ENCODE measurements at regions not wholly inside any gene's neighbourhood (a gene's known extent, or its start where the extent isn't known, plus 50 kb on each side); places are given as distances from the start of the nearest gene placed in this dataset.

DNA sequence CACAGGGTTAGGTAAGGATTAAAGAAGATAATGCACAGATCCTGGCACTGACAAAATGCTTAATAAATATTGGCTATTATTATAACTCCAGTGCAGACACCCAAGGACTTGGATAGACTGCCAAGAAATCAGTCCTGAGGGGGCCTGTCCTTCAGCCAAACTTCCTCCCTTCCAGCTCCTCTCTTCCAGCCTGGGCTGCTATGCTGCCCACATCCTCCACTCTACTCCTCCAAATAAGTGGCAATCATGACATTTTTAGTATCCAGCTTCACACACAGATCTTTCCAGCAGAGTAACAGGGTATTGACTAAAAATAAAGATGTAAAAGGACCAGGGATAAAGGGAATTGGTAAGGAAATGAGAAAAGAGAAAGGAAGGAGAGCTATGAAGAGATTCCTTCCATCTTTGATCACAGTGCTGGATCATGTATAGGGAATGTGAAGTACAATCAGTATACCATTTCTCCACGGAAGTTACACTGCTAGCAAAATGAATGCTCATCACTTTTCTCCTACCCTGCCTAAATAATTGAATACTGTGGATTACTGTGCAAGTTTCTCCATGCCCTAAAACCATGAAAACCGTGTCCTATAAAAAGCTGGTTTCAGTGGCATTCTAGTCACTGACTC, 136.0 kb upstream of the OSMR start:
- no peak overlapping the region for H3K4me3 ChIP-seq (ENCODE audit: low read depth, low read length)
- DNase-seq (ENCODE audit: low read depth): no peak
- TF ChIP-seq, protein P1, sequence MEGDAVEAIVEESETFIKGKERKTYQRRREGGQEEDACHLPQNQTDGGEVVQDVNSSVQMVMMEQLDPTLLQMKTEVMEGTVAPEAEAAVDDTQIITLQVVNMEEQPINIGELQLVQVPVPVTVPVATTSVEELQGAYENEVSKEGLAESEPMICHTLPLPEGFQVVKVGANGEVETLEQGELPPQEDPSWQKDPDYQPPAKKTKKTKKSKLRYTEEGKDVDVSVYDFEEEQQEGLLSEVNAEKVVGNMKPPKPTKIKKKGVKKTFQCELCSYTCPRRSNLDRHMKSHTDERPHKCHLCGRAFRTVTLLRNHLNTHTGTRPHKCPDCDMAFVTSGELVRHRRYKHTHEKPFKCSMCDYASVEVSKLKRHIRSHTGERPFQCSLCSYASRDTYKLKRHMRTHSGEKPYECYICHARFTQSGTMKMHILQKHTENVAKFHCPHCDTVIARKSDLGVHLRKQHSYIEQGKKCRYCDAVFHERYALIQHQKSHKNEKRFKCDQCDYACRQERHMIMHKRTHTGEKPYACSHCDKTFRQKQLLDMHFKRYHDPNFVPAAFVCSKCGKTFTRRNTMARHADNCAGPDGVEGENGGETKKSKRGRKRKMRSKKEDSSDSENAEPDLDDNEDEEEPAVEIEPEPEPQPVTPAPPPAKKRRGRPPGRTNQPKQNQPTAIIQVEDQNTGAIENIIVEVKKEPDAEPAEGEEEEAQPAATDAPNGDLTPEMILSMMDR (conservative IDR thresholded peaks at IDR 0.05; ENCODE audit: low read depth, low read length): no peak

DNA sequence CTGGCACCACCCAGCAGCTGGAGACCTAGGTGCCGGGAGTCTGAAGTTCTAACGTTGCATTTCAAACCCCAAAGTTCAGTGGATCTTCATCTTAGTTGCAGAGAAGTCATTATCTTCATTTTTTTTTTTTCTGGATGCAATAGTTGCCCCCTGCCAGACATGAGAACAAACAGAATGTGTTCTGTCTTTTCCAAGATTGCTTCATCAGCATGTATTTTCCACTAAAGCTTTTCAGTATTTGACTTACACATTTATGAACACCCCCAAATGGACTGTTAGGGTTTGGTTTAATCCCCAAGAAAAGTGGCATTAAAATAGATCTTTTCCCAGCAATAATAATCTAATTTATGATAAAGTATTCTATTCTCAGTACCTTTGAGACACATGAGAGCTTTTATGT, 135.2 kb upstream of the OSMR start:
- no peak for DNase-seq (ENCODE audit: low read depth)
- TF ChIP-seq, protein P1 (conservative IDR thresholded peaks at IDR 0.05; ENCODE audit: low read depth, low read length): no peak
- no peak overlapping the region for H3K4me3 ChIP-seq (ENCODE audit: low read depth, low read length)

DNA sequence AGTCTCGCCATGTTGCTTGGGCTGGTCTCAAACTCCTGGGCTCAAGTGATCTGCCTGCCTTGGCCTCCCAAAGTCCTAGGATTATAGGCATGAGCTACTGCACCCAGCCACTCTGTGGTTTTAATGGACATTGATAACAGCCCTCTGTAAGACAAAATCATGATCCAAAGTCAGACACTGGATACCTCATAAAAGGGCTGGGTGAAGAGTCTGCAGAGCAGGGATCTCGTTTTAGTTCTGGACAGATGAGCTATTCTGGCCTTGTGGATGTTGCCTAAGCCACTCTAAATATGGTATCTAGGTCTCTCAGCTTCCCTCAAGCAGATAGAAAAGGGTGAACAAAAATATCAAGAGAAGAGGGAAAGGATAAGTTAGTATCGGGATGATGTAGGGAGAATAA, 133.4 kb upstream of the OSMR start:
- DNase-seq (ENCODE audit: low read depth): no peak
- no peak overlapping the region for H3K4me3 ChIP-seq (ENCODE audit: low read depth, low read length)
- TF ChIP-seq, protein P1 (conservative IDR thresholded peaks at IDR 0.05; ENCODE audit: low read depth, low read length): no peak

DNA sequence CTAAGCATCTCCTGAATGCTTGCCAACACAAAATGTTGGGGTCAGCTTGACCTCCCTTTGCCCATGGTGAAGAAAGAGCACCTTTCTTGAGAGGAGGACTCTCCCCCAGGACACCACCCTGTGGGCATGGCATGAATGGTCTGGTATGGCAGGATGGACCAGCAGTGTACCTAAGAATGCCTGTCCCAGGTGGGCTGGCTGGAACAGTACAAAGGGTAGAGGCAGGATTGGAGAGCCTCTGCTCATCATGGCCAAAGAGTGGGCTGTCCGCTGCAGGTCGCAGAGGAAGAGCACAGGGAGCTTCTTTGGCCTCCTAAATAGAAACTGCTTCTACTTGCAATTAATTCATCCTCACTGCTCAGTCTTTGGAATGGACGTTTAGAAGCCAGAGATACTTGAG, 131.6 kb upstream of the OSMR start:
- no peak overlapping the region for H3K4me3 ChIP-seq (ENCODE audit: low read depth, low read length)
- TF ChIP-seq, protein P1 (conservative IDR thresholded peaks at IDR 0.05; ENCODE audit: low read depth, low read length): no peak
- DNase-seq (ENCODE audit: low read depth): no peak

DNA sequence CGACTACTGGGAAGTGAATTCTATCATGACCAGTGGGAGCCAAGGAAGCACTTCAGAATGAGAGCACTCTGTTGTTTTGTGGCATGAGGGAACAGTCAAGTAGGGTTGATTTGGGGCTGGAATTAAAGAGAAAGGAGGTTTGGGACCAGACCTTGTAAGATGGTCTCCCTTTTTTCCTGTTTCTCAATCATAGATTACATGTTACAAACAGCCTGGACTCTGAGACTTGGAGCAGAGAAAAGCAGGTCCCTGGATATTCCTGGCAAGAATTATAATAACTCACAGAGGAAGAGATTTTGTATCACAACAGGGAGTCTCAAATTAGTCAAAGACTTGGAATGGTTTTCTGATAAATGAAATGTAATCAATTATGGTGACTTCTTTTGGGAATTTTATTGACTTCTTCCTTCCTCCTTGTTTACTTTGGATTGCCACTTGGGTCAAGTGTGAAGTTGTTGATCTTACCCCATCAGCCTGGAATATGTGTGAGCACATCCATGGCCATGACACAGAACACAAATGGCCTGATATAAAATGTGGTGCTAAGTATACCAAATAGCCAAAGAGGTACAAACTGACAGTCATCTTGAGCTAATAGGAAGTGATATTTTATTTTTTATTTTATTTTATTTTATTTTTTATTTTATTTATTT, 131.0 kb upstream of the OSMR start:
- H3K4me3 ChIP-seq (ENCODE audit: low read depth, low read length): no peak overlapping the region
- no peak for DNase-seq (ENCODE audit: low read depth)
- TF ChIP-seq, protein P1 (conservative IDR thresholded peaks at IDR 0.05; ENCODE audit: low read depth, low read length): no peak

DNA sequence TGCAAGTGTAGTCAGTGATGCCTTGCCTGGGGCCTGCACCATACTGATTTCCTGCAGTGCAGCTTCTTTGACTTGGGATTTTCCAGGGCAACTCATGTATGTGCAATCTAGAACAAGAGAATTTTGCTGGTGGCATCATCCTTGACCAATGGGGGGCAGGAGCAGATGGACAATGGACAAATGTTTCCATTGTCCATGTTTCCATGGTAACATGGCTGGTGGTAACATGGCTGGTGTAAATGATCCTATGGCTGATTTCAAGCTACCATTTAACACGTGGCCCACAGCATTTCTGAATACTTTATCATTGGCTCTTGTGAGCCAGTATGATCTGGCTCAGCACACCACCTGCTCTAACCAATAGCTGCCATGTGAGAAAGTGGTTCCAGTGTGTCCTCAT, 130.1 kb upstream of the OSMR start:
- TF ChIP-seq, protein P1 (conservative IDR thresholded peaks at IDR 0.05; ENCODE audit: low read depth, low read length): no peak
- no peak for DNase-seq (ENCODE audit: low read depth)
- no peak overlapping the region for H3K4me3 ChIP-seq (ENCODE audit: low read depth, low read length)

DNA sequence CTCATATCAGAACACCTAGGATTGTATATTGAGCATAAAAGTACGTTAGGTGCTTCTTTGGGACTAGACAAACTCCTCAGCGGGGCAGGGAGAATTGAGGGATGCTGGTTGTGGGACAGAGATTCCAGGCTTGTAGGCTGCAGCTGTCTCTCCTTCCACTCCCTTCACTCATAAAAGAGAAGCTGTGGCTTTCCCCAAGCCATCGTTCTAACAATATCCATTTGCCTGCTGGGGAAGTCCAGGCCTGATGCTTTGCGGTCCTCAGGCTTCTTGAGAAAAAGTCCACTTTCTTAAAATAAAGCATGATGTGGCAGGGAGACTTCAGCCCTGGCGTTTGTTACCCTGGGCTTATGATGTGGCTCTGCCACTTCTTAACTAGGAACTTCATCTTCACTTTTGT, 129.3 kb upstream of the OSMR start:
- DNase-seq (ENCODE audit: low read depth): no peak
- no peak overlapping the region for H3K4me3 ChIP-seq (ENCODE audit: low read depth, low read length)
- TF ChIP-seq, protein P1 (conservative IDR thresholded peaks at IDR 0.05; ENCODE audit: low read depth, low read length): no peak
